C4-2B (cell line): ENCODE measurements at regions not wholly inside any gene's neighbourhood (a gene's known extent, or its start where the extent isn't known, plus 50 kb on each side); places are given as distances from the start of the nearest gene placed in this dataset.
A peak's percentile ranks its signal among the peaks of the same experiment; 100 is the strongest.

Experiments used
- H3K27ac ChIP-seq: fragments of 450-650 bp; 2 replicates; pipeline ENCODE4 v1.5.1; 2017
- CTCF ChIP-seq: fragments of 450-650 bp; conservative IDR thresholded peaks from 2 replicates; pipeline ENCODE4 v1.5.1; 2017; ENCODE audit warnings: mild to moderate bottlenecking
- ZFX ChIP-seq: fragments of 450-650 bp; IDR thresholded peaks from 2 replicates; pipeline ENCODE4 v1.6.1; 2017

- TF ChIP-seq CTCF (no peak), ZFX (no peak)
- no peak overlapping the region for H3K27ac ChIP-seq
Observed at GRCh38 chr5:145687943-145688342, 147.2 kb downstream of the PRELID2 start.

GRCh38 chr5:145685417-145685816, 149.7 kb downstream of the PRELID2 start:
- TF ChIP-seq CTCF (no peak), ZFX (no peak)
- H3K27ac ChIP-seq = no peak overlapping the region

GRCh38 chr5:145683431-145683830, 151.7 kb downstream of the PRELID2 start:
- H3K27ac ChIP-seq = no peak overlapping the region
- TF ChIP-seq ZFX (no peak), CTCF (no peak)

- H3K27ac ChIP-seq = no peak overlapping the region
- TF ChIP-seq CTCF = no peak
- TF ChIP-seq ZFX = no peak
Observed at GRCh38 chr5:145682197-145682899, 152.8 kb downstream of the PRELID2 start.

- no peak overlapping the region for H3K27ac ChIP-seq
- TF ChIP-seq ZFX = no peak
- peak; percentile 90 for TF ChIP-seq CTCF
Observed at GRCh38 chr5:145681686-145682085, 153.5 kb downstream of the PRELID2 start.

GRCh38 chr5:145681216-145681615, 153.9 kb downstream of the PRELID2 start:
- TF ChIP-seq CTCF = no peak
- no peak for TF ChIP-seq ZFX
- no peak overlapping the region for H3K27ac ChIP-seq

GRCh38 chr5:145680767-145681166, 154.4 kb downstream of the PRELID2 start:
- no peak overlapping the region for H3K27ac ChIP-seq
- no peak for TF ChIP-seq ZFX
- no peak for TF ChIP-seq CTCF
